ENCODE measurements at regions not wholly inside any gene's neighbourhood (a gene's known extent, or its start where the extent isn't known, plus 50 kb on each side); places are given as distances from the start of the nearest gene placed in this dataset.

GRCh38 chr2:18932853-18933252, 343.5 kb upstream of the NT5C1B start:
- Histone ChIP-seq H3K4me3 (ENCODE audit: low read length, poor library complexity, severe bottlenecking) (no peak overlapping the region), H3K4me1 (ENCODE audit: insufficient read depth, low read length, poor library complexity, severe bottlenecking) (no peaks in the 10 kb centered on the region), H3K9me2 (replicated peaks; ENCODE audit: low read depth, low read length) (no peaks in the 10 kb centered on the region), H3K79me2 (ENCODE audit: insufficient read depth, low read length) (no peaks in the 10 kb centered on the region), H3K9ac (ENCODE audit: low read depth, low read length, poor library complexity, severe bottlenecking) (no peak overlapping the region), H3K27me3 (ENCODE audit: insufficient read depth, low read length, poor library complexity, severe bottlenecking) (no peaks in the 10 kb centered on the region), H3K36me3 (ENCODE audit: insufficient read depth, low read length) (no peaks in the 10 kb centered on the region), H4K20me1 (ENCODE audit: insufficient read depth, low read length, poor library complexity, severe bottlenecking) (no peaks in the 10 kb centered on the region), H3F3A (ENCODE audit: low read depth) (no peaks in the 10 kb centered on the region), H2AFZ (ENCODE audit: low read length) (no peak overlapping the region), H3K9me3 (ENCODE audit: insufficient read depth, low read depth, low read length) (no peaks in the 10 kb centered on the region), H3K4me2 (ENCODE audit: low read depth, low read length, poor library complexity, severe bottlenecking) (no peak overlapping the region)
- TF ChIP-seq, protein P1, sequence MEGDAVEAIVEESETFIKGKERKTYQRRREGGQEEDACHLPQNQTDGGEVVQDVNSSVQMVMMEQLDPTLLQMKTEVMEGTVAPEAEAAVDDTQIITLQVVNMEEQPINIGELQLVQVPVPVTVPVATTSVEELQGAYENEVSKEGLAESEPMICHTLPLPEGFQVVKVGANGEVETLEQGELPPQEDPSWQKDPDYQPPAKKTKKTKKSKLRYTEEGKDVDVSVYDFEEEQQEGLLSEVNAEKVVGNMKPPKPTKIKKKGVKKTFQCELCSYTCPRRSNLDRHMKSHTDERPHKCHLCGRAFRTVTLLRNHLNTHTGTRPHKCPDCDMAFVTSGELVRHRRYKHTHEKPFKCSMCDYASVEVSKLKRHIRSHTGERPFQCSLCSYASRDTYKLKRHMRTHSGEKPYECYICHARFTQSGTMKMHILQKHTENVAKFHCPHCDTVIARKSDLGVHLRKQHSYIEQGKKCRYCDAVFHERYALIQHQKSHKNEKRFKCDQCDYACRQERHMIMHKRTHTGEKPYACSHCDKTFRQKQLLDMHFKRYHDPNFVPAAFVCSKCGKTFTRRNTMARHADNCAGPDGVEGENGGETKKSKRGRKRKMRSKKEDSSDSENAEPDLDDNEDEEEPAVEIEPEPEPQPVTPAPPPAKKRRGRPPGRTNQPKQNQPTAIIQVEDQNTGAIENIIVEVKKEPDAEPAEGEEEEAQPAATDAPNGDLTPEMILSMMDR (conservative IDR thresholded peaks at IDR 0.05; ENCODE audit: low read length), result no peak
- TF ChIP-seq EZH2phosphoT487 (IDR thresholded peaks at IDR 0.05; ENCODE audit: borderline replicate concordance), result no peak

- Histone ChIP-seq H3K4me3 (ENCODE audit: low read length, poor library complexity, severe bottlenecking) (no peak overlapping the region), H3K36me3 (ENCODE audit: insufficient read depth, low read length) (no peaks in the 10 kb centered on the region), H3K4me1 (ENCODE audit: insufficient read depth, low read length, poor library complexity, severe bottlenecking) (no peaks in the 10 kb centered on the region), H3K4me2 (ENCODE audit: low read depth, low read length, poor library complexity, severe bottlenecking) (no peak overlapping the region), H3K9me3 (ENCODE audit: insufficient read depth, low read depth, low read length) (no peaks in the 10 kb centered on the region), H3K9ac (ENCODE audit: low read depth, low read length, poor library complexity, severe bottlenecking) (no peak overlapping the region), H3K27me3 (ENCODE audit: insufficient read depth, low read length, poor library complexity, severe bottlenecking) (no peaks in the 10 kb centered on the region), H4K20me1 (ENCODE audit: insufficient read depth, low read length, poor library complexity, severe bottlenecking) (no peaks in the 10 kb centered on the region), H2AFZ (ENCODE audit: low read length) (no peak overlapping the region), H3F3A (ENCODE audit: low read depth) (no peaks in the 10 kb centered on the region), H3K79me2 (ENCODE audit: insufficient read depth, low read length) (no peaks in the 10 kb centered on the region), H3K9me2 (replicated peaks; ENCODE audit: low read depth, low read length) (no peaks in the 10 kb centered on the region)
- TF ChIP-seq, protein P1 (conservative IDR thresholded peaks at IDR 0.05; ENCODE audit: low read length), result no peak
- TF ChIP-seq EZH2phosphoT487 (IDR thresholded peaks at IDR 0.05; ENCODE audit: borderline replicate concordance), result no peak
Observed at GRCh38 chr2:18930971-18931370, 341.6 kb upstream of the NT5C1B start.

GRCh38 chr2:18927525-18928232, 338.3 kb upstream of the NT5C1B start:
- no peaks in the 10 kb centered on the region for H3K4me1 ChIP-seq (ENCODE audit: insufficient read depth, low read length, poor library complexity, severe bottlenecking)
- H3K79me2 ChIP-seq (ENCODE audit: insufficient read depth, low read length), result no peaks in the 10 kb centered on the region
- no peaks in the 10 kb centered on the region for H4K20me1 ChIP-seq (ENCODE audit: insufficient read depth, low read length, poor library complexity, severe bottlenecking)
- TF ChIP-seq, protein P1 (conservative IDR thresholded peaks at IDR 0.05; ENCODE audit: low read length), result no peak
- no peak for TF ChIP-seq EZH2phosphoT487 (IDR thresholded peaks at IDR 0.05; ENCODE audit: borderline replicate concordance)
- H2AFZ ChIP-seq (ENCODE audit: low read length), result no peak overlapping the region
- H3K9me3 ChIP-seq (ENCODE audit: insufficient read depth, low read depth, low read length), result no peaks in the 10 kb centered on the region
- no peaks in the 10 kb centered on the region for H3K27me3 ChIP-seq (ENCODE audit: insufficient read depth, low read length, poor library complexity, severe bottlenecking)
- no peaks in the 10 kb centered on the region for H3F3A ChIP-seq (ENCODE audit: low read depth)
- no peak overlapping the region for H3K4me3 ChIP-seq (ENCODE audit: low read length, poor library complexity, severe bottlenecking)
- H3K36me3 ChIP-seq (ENCODE audit: insufficient read depth, low read length), result no peaks in the 10 kb centered on the region
- no peak overlapping the region for H3K9ac ChIP-seq (ENCODE audit: low read depth, low read length, poor library complexity, severe bottlenecking)
- no peak overlapping the region for H3K4me2 ChIP-seq (ENCODE audit: low read depth, low read length, poor library complexity, severe bottlenecking)
- H3K9me2 ChIP-seq (replicated peaks; ENCODE audit: low read depth, low read length), result no peaks in the 10 kb centered on the region

All from Loucy (cell line).